HT-29 (cell line): ENCODE measurements at regions not wholly inside any gene's neighbourhood (a gene's known extent, or its start where the extent isn't known, plus 50 kb on each side); places are given as distances from the start of the nearest gene placed in this dataset.

Experiments used
- DNase-seq: peaks from one replicate; pipeline ENCODE4 v3.0.0-alpha.2; 2015; ENCODE audit warnings: low spot score

DNA sequence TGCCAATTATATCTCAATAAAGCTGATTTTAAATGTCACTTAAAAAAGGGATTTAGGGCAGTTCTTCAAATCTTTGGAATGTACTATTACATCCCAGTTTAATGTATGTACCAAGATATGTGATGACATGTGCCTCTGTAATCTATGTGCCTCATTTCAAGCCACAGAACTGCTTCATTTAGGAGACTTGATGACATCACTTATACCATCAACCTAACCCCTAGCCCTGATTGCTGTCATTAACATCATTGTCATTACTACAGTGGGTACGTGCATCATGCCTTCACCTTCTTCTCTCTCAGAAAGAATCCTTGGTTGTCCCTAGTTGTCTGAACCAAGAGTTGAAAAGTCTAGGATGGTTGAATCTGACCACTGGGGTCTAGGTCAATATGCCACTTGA is 134.3 kb upstream of the RAB11FIP2 start:
- DNase-seq = no peak

DNA sequence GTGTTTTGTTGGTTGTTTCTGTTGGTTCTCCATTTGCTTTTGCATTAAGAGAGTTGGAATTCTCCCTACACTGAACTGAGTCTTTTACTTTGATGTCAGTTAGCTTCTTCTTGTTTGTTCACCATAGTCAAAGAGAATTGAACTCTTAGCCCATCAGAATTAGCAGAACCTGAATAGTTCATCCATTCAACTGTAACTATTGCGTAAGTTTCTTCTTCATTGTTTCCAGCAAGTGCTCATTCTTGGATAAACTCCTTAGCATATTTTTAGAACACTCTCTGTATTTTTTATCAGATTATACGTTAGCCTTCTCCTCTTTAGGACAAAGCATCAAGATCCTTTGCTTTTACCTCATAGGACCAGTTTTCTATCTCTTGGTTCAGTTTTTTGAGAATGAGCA is 128.4 kb upstream of the RAB11FIP2 start:
- no peak for DNase-seq

- DNase-seq = no peak
Measured at GRCh38 chr10:118173296-118173695, 126.6 kb upstream of the RAB11FIP2 start.

GRCh38 chr10:118171861-118172260 is 125.1 kb upstream of the RAB11FIP2 start:
- no peak for DNase-seq

DNA sequence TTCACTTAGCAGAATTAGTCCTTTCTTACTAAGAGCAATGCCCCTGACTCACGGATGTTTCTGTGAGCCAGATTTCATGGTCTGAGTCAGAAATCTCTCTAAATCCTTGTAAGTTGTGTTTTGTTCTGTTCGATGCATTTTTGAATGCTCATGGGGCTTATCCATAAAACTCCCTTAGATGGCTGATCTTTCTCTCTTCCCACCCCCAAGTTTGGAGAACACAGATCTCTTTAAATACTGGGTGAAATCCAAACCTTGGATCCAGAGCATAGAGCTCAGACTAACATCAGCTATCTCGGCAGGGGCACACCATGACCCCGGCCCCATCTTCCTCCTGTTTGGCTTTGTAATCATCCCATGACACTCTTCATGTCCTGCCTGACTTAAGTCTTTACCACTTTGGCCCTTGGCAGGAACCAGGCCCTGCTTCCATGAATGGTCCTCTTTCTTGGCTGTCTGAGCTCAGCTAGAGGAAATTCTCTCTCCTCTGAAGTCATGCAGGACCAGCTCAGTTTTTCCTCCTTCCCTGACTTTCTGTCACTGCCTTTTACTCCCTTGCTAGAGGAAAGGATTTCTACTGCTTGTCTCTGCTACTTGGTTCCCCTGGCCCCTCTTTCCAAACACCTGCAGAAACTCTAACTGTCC is 120.4 kb upstream of the RAB11FIP2 start:
- DNase-seq = no peak

DNA sequence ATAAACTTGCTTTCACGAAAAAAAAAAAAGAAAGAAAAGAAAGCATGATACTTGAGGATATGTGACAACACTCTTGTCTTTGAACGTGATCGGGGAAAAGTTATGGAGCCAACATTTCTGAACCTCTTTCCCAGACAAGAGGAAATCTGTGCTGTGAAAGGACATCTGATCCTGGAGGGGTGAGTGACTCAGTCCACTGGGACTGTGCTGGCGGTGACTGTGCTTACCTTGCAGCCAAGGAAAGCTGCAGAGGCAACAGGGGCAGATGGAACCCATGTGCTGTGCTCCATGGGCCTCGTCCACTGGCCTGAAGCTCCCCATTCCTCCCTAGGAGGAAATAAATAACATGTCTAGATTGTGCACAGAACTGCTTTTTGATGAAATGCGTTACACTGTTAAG is 116.5 kb upstream of the RAB11FIP2 start:
- DNase-seq = no peak

DNA sequence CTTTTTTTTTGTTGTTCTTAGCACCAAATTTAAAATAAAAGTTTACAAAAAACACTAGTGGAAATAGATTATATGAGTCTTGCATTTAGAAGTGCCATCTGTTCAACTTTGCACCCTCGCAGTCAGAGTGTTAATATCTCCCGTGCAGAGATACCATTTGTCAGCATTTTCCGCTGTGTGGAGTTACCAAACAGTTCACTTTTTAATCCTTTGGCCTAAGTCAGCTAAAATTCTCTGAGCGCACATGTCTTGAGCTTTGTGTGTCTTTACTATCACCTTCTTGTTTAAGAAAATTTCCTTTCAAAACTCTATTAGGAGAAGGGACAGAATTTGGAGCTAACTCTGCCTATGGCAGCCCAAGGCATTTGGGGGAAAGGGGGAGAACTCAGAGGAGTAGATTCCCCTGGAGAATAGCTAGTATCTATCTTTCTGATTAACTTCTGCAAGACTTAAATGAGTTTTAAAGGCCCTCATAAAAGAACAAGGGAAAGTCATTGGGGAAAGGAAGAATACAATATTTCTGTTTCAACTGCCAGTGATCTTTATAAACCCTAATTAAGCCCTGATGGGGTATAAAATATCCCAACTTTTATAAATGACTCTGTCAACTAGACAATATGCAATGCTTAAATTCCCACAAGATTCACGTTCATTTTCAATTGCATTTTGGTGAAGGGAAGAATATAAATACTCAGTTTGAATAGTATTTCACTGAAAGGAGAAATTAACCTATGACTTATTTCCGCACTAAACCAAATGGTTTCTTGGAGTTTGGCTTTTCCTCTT is 114.9 kb upstream of the RAB11FIP2 start:
- no peak for DNase-seq

GRCh38 chr10:118153287-118153686 is 106.5 kb upstream of the RAB11FIP2 start:
- DNase-seq = no peak

DNA sequence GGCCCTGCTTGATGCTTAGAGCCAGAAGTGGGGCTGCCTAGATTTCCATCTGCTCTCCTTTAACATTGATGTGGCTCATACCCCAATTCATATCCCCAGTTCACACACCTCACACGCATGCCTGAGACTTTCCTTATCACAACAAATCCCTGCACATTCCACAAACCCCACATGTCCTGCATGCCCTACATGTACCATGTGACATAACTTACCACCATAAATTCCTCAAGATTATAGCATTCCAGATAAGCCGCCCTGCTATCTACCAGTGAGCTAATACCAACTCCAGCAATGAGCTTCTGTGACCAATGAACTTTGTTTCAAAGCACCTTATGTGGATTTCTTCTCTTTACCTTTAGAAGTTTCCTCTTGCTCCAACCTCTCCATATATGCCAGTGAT is 104.7 kb upstream of the RAB11FIP2 start:
- DNase-seq = no peak

DNA sequence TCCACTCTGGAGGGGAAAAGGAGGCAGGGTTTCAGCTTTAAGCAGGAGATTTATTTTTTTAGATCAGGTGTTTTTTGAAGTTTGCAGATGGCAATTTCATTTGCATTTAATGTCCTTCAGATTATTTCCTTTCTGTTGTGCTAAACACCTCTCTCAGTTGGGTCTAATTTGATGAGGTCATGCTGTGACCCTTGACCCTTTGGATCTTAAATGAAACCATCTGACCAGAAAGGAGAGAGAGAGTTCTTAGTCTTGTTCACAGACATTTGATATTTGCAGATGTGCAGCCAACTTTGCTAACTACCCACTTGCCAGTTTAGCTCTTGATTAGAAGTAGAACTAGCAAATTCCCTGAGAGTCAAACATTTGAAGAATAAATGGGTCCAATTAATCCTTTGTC is 101.5 kb upstream of the RAB11FIP2 start:
- DNase-seq = no peak

DNA sequence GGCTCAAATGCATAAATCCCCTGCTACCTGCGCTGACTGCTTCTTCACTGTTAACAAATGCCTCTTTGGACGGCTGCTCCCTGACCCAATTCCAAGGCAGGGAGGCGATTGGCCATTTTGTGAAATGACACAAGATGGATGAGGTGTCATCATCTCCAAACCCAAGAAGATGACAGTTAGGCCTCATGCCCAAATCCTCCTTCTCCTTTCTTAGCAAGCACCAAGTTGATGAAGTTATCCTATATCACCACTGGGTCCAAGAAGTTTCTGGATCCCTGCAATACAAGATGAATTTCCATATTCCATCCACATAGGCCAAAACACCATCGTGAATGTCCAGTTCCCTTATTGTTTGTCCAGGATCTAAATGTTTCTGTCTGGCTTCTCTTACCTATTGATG is 98.5 kb upstream of the RAB11FIP2 start:
- no peak for DNase-seq

GRCh38 chr10:118141471-118141870 is 94.7 kb upstream of the RAB11FIP2 start:
- no peak for DNase-seq

DNA sequence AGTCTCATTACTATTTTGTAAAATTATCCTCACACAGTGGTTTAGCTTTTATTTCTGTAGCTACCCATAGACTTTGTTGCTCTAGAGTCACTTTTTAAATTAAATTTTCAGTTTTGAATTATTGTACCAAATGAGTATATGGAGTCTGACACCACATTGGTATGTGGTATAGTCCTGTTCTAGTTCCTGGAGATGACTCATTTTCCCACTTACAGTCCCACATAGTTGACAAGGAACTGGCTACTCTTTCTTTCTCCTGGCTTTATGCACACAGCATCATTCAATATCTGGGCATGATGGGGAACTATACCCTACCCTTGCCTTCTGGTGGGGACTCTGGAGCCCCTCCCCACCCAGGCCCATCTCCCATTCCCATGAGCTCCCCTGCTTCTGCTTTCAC is 92.6 kb upstream of the RAB11FIP2 start:
- no peak for DNase-seq

DNA sequence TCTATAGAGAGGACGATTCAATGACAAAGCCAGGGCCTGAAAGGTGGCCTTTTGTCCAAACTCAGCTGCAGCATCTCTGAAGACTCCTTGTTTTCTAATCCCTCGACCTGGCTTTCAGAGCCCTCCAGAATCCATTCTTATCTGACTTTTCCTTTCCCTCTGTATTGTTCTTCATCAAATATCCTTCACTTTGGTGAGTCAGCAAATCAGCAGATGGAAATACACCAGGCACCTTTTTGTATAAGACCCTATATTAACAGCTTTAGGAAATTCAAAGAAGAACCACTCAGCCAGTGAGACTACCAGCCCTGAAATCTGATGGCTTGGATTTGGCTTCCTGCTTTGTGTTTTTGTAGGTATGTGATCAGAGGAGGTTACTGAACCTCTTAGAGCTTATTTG is 81.9 kb upstream of the RAB11FIP2 start:
- no peak for DNase-seq

DNA sequence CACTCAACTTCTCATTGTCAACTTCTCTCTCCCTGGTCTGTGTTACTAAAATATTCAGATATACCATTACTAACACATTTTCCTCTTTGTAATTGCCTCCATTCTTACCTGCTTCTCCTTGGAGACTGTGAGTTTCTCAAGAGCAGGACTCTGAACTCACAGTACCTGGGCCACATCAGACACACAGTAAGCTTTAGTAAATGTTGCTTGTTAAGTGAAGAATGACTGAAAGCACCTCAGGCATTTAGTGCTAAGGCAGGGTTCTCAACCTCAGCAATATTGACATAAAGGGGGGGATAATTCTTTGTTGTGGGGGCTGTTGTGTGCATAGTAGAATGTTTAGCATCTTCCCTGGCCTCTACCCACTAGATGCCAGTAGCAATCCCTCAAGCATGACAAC is 72.0 kb upstream of the RAB11FIP2 start:
- no peak for DNase-seq

- no peak for DNase-seq
Measured at GRCh38 chr10:118116715-118117449, 70.1 kb upstream of the RAB11FIP2 start.

- no peak for DNase-seq
Measured at GRCh38 chr10:118116362-118116714, 69.6 kb upstream of the RAB11FIP2 start.

DNA sequence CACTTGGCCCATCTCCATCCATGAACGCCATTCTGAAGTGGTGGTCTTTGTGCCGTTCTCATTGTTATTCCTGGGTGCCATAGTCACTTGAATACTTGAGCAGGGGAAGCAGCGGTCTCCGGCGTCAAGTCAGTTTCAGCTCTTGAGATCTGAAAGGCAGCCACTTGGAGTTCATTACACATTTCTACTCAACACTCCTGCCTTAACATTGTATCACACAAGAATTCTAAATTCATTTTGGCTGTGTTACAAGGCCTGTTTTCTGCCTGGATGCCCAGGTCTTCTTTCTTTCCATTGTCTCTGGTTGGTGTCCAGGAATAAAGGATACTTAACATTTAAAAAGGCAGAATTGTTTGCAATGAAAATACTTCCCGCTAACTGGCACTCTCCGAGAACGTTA is 69.0 kb upstream of the RAB11FIP2 start:
- no peak for DNase-seq

DNA sequence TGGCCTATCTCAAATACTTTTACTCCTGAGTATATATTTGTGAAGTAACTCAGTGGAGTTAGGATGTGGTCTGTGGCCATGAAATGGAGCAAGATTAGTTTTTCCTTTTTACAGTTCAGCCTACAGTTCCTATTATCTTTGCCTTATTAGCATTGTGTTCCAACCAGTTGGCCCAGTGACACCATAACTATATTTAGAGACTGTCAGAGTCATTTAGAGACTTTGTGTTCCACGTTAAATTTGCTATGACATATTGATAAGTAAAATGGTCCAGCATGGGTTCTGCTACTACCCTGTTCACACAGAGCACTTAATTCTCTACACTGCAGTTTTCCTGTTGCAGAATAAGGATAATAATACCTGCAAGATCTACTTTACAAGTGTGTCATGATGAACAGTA is 68.3 kb upstream of the RAB11FIP2 start:
- no peak for DNase-seq

DNA sequence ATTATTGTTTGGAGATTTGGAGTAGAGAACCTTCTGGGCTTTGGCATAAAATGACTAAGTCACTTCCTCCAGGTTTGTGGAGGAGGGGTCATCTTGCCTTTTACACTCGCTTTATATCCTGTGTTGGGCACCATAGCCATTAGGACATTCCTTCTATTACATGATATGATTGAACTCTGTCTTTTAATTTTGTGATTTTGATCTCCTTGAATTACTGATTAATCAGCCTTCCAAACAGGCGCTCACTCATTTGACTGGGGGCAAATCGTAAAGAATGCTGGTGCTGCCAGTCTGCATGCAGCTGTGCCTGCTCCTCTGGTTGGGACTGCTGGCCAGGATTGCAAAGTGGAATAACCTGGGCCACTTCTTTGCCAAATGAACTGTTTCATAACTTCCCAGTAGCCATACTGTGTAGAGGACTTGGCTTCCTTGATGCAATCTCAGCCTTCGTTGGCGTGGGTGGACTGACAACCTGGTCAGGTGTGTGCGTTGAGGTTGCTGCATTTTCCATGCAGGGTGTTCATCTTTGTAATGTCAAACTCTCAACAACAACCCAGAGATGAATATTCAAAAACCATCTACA is 65.9 kb upstream of the RAB11FIP2 start:
- peak; percentile 5 for DNase-seq

DNA sequence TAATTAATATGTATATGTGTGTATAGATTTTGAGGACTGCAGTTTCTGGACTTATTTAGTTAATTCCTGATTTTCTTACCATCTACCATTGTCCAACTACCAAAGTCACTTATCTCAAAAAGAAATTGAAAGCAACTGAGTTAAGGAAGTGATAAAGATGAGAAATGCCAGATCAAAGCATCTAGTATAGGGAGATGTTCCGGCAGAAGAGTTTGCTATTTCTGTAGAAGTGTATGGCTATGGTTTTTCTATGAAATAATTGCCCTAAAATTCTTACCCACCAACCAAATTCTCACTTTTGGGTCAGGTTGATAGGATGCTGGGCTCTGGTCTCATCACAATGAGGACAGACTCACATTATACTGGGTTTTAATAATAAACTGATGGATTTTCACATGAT is 64.0 kb upstream of the RAB11FIP2 start:
- no peak for DNase-seq

DNA sequence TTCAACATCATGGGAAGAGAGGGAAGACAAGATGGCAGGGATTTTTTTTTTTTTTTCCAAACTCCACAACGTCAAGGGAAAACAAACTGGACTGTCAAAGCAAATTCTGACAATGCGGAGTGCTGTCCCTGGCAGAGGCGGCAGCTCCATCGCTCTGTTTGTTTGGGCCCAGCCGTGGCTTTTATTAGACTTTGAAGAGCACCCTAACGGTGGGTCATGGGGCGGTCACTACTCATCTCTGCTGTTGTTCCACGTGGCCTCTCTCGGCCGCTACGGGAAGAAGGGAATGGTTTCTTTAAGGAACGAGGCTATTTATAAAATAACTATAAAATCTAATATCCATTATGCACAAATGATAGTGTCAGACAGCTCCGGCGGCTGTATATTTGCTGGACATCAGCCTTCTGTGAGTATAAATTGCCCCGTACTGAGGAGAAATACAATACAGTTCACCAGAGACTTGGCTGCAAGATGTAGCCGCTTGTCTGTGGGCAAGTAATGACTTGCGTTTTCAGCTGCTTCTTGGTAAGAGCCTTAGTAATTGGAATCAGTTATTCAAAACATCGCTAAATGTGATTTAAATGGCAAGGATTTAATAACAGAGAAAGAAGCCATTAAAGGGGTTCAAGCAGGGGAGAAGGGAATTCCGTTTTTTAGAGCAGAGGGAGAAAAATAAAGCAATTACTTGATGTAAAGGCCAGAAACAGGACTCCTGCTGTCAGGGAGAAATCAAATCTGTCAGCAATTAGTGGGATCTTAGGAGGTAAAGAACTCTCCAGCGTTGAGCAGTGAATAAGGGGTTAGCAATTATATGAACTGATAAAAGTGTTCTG is 61.7 kb upstream of the RAB11FIP2 start:
- DNase-seq = no peak
